ENCODE measurements at regions not wholly inside any gene's neighbourhood (a gene's known extent, or its start where the extent isn't known, plus 50 kb on each side); places are given as distances from the start of the nearest gene placed in this dataset.

DNA sequence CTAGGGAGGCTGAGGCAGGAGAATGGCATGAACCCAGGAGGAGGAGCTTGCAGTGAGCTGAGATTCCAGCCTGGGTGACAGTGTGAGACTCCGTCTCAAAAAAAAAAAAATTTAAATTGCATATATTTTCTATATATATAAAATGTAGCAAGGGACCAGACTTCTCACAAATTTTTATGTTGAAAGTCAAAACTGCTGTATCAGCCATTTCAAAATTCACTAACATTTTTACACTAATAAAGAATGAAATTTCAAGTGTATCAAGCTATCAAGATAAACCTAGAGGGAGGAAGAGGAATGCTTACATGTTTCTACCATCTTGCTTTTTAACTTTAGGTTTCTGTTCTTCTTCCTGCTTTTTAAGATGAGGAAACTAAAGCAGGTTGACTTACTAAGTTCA, 464.0 kb downstream of the KCNJ3 start:
- no peak overlapping the region for H3K9ac ChIP-seq (ENCODE audit: low read length)
- H3K27me3 ChIP-seq (ENCODE audit: low read depth, low read length), result no peaks in the 10 kb centered on the region
- H3K9me3 ChIP-seq (ENCODE audit: insufficient read depth, low read length), result no peaks in the 10 kb centered on the region
- peaks cover 3% of the 10 kb centered on the region for H3K4me1 ChIP-seq (ENCODE audit: low read length)
- H3K4me2 ChIP-seq (ENCODE audit: low read length), result no peak overlapping the region
- no peaks in the 10 kb centered on the region for H3K36me3 ChIP-seq (replicated peaks; ENCODE audit: low read depth, low read length)
- H2AFZ ChIP-seq (ENCODE audit: low read depth, low read length), result 0 out of 2 replicates have a peak overlapping the region, but pooled peaks have one; percentile 41
- no peaks in the 10 kb centered on the region for H4K20me1 ChIP-seq (ENCODE audit: insufficient read depth, low read length)
- H3K4me3 ChIP-seq (ENCODE audit: low read length), result no peak overlapping the region
- H3K27ac ChIP-seq (ENCODE audit: low read length), result no peak overlapping the region
- H3K79me2 ChIP-seq (ENCODE audit: low read length), result no peaks in the 10 kb centered on the region
- TF ChIP-seq, protein P1, sequence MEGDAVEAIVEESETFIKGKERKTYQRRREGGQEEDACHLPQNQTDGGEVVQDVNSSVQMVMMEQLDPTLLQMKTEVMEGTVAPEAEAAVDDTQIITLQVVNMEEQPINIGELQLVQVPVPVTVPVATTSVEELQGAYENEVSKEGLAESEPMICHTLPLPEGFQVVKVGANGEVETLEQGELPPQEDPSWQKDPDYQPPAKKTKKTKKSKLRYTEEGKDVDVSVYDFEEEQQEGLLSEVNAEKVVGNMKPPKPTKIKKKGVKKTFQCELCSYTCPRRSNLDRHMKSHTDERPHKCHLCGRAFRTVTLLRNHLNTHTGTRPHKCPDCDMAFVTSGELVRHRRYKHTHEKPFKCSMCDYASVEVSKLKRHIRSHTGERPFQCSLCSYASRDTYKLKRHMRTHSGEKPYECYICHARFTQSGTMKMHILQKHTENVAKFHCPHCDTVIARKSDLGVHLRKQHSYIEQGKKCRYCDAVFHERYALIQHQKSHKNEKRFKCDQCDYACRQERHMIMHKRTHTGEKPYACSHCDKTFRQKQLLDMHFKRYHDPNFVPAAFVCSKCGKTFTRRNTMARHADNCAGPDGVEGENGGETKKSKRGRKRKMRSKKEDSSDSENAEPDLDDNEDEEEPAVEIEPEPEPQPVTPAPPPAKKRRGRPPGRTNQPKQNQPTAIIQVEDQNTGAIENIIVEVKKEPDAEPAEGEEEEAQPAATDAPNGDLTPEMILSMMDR (IDR thresholded peaks at IDR 0.05; ENCODE audit: low read depth, low read length), result no peak
- TF ChIP-seq EZH2phosphoT487 (IDR thresholded peaks at IDR 0.05; ENCODE audit: low read depth), result no peak

DNA sequence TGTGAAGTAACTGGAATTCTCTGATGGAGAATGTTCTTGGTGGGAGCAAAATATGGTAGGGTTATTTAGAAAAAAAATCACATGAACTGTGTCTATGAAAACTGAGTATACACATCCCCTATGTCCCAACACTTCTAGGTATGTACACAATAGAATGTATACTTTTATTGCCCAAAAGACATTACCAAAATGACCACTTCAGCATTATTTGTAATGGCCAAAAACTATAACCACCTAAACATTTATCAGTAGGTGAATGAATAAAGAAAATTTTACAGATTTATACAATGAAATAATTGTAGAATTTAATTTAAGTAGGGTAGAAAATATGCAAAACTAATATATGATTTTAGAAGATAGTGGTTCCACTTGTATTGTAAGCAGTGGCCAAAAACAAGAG, 462.8 kb downstream of the KCNJ3 start:
- Histone ChIP-seq H3K9me3 (ENCODE audit: insufficient read depth, low read length) (no peaks in the 10 kb centered on the region), H4K20me1 (ENCODE audit: insufficient read depth, low read length) (no peaks in the 10 kb centered on the region), H3K4me2 (ENCODE audit: low read length) (no peak overlapping the region), H2AFZ (ENCODE audit: low read depth, low read length) (no peak overlapping the region), H3K4me3 (ENCODE audit: low read length) (no peak overlapping the region), H3K27ac (ENCODE audit: low read length) (no peak overlapping the region), H3K27me3 (ENCODE audit: low read depth, low read length) (no peaks in the 10 kb centered on the region), H3K36me3 (replicated peaks; ENCODE audit: low read depth, low read length) (no peaks in the 10 kb centered on the region), H3K9ac (ENCODE audit: low read length) (no peak overlapping the region), H3K79me2 (ENCODE audit: low read length) (no peaks in the 10 kb centered on the region), H3K4me1 (ENCODE audit: low read length) (peaks cover 3% of the 10 kb centered on the region)
- TF ChIP-seq EZH2phosphoT487 (IDR thresholded peaks at IDR 0.05; ENCODE audit: low read depth), result no peak
- TF ChIP-seq, protein P1 (IDR thresholded peaks at IDR 0.05; ENCODE audit: low read depth, low read length), result no peak

DNA sequence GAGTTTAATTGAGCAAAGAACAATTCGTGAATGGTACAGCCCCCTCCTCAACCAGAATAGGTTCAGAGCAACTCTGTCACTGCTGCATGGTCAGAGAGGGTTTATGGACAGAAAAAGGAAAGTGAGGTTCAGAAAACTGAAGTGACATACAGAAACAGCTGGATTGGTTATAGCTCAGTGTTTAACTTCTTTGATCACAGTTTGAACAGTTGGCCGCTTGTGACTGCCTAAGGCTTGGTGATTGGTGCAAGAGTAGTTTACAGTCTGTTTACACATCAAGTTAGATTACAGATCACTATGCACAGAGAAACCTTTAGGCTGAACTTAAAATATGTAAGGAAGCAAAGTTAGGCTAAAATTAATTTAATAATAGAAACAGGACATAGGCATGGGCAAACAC, 459.2 kb downstream of the KCNJ3 start:
- Histone ChIP-seq H3K79me2 (ENCODE audit: low read length) (no peaks in the 10 kb centered on the region), H3K9me3 (ENCODE audit: insufficient read depth, low read length) (no peaks in the 10 kb centered on the region), H3K27me3 (ENCODE audit: low read depth, low read length) (no peaks in the 10 kb centered on the region), H3K4me1 (ENCODE audit: low read length) (peaks cover 2% of the 10 kb centered on the region), H4K20me1 (ENCODE audit: insufficient read depth, low read length) (no peaks in the 10 kb centered on the region), H3K36me3 (replicated peaks; ENCODE audit: low read depth, low read length) (no peaks in the 10 kb centered on the region), H2AFZ (ENCODE audit: low read depth, low read length) (no peak overlapping the region), H3K27ac (ENCODE audit: low read length) (no peak overlapping the region), H3K9ac (ENCODE audit: low read length) (no peak overlapping the region), H3K4me2 (ENCODE audit: low read length) (no peak overlapping the region), H3K4me3 (ENCODE audit: low read length) (no peak overlapping the region)
- TF ChIP-seq, protein P1 (IDR thresholded peaks at IDR 0.05; ENCODE audit: low read depth, low read length), result no peak
- TF ChIP-seq EZH2phosphoT487 (IDR thresholded peaks at IDR 0.05; ENCODE audit: low read depth), result no peak

DNA sequence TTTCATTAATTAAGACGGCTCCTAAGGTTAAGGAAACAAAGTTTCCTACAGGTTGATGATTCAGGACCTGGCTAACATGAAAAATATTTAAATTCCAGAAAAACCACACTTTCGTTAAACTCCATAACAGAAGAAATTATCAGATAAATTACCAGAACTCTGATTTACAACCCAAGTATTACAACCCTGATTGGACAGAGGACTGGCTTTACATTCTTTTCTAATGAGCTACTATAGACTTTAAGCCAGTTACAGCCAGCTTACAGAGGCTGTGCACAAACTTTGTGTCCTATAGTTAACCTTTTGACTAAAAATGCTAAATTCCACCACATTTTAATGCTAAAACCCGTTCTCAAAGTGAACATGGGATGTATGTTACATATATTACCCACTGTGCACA, 458.6 kb downstream of the KCNJ3 start:
- Histone ChIP-seq H2AFZ (ENCODE audit: low read depth, low read length) (no peak overlapping the region), H3K9me3 (ENCODE audit: insufficient read depth, low read length) (no peaks in the 10 kb centered on the region), H3K27me3 (ENCODE audit: low read depth, low read length) (no peaks in the 10 kb centered on the region), H3K9ac (ENCODE audit: low read length) (no peak overlapping the region), H3K36me3 (replicated peaks; ENCODE audit: low read depth, low read length) (no peaks in the 10 kb centered on the region), H3K4me2 (ENCODE audit: low read length) (no peak overlapping the region), H3K4me3 (ENCODE audit: low read length) (no peak overlapping the region), H3K27ac (ENCODE audit: low read length) (no peak overlapping the region), H4K20me1 (ENCODE audit: insufficient read depth, low read length) (no peaks in the 10 kb centered on the region), H3K4me1 (ENCODE audit: low read length) (no peaks in the 10 kb centered on the region), H3K79me2 (ENCODE audit: low read length) (no peaks in the 10 kb centered on the region)
- TF ChIP-seq EZH2phosphoT487 (IDR thresholded peaks at IDR 0.05; ENCODE audit: low read depth), result no peak
- TF ChIP-seq, protein P1 (IDR thresholded peaks at IDR 0.05; ENCODE audit: low read depth, low read length), result no peak
